ENCODE measurements at regions not wholly inside any gene's neighbourhood (a gene's known extent, or its start where the extent isn't known, plus 50 kb on each side); places are given as distances from the start of the nearest gene placed in this dataset.

- Histone ChIP-seq H3K9me1 (replicated peaks; ENCODE audit: control insufficient read depth, extremely low read depth, insufficient read depth, low read length) (no peaks in the 10 kb centered on the region), H3K9me3 (replicated peaks; ENCODE audit: control insufficient read depth, insufficient read depth, low read length) (no peaks in the 10 kb centered on the region), H3K79me2 (ENCODE audit: control insufficient read depth, insufficient read depth, low read length) (no peaks in the 10 kb centered on the region), H3K27ac (ENCODE audit: insufficient read depth, low read depth, low read length) (no peak overlapping the region), H3K36me3 (ENCODE audit: control insufficient read depth in 2 of 2, extremely low read depth in 1 of 2, insufficient read depth in 2 of 2, low read length in 2 of 2) (no peaks in the 10 kb centered on the region), H3K4me3 (replicated peaks in 1 of 3; ENCODE audit: insufficient read depth in 1 of 3, low read depth in 1 of 3, low read length in 3 of 3) (no peak overlapping the region), H3K27me3 (ENCODE audit: control insufficient read depth in 2 of 2, insufficient read depth in 2 of 2, low read length in 2 of 2) (no peaks in the 10 kb centered on the region), H4K20me1 (replicated peaks; ENCODE audit: control insufficient read depth, extremely low read depth, insufficient read depth, low read length) (no peaks in the 10 kb centered on the region), H2AFZ (ENCODE audit: low read depth, low read length) (no peak overlapping the region), H3K9ac (replicated peaks; ENCODE audit: extremely low read depth, insufficient read depth, low read length) (no peak overlapping the region), H3K4me2 (ENCODE audit: insufficient read depth, low read length) (no peak overlapping the region), H3K4me1 (ENCODE audit: control insufficient read depth, extremely low read depth, insufficient read depth, low read length) (no peaks in the 10 kb centered on the region)
- BruUV-seq (replicated peaks) = no TSS peak
- DNase-seq (ENCODE audit: low read depth, low spot score) = no peak
- intact Hi-C loops (cut with micrococcal nuclease) (no loop called here), dilution Hi-C loops (cut with MboI; ENCODE audit: extremely low pct_ligation_motif_present, low sequenced_read_pairs) (no loop called here)
- ChIA-PET POLR2A (no interaction called here), CTCF (no interaction called here)
- no peak for FAIRE-seq
- TF ChIP-seq FOS (IDR thresholded peaks at IDR 0.05; ENCODE audit: borderline replicate concordance, insufficient read depth, low read length) (no peak), MAX (IDR thresholded peaks at IDR 0.05; ENCODE audit: insufficient read depth, insufficient read length) (no peak), JUN (IDR thresholded peaks at IDR 0.05; ENCODE audit: borderline replicate concordance, insufficient read depth, insufficient read length, low read depth) (no peak), POLR2A (IDR thresholded peaks at IDR 0.05; ENCODE audit: low read depth, low read length) (no peak), GATA2 (IDR thresholded peaks at IDR 0.05; ENCODE audit: insufficient read depth, insufficient read length, low read depth, low read length) (no peak), CTCF (IDR thresholded peaks at IDR 0.05; ENCODE audit: extremely low read depth in 1 of 2, insufficient read depth in 1 of 2, low read depth in 1 of 2, low read length in 2 of 2) (no peak)
Measured at GRCh38 chr9:74140141-74140540, 357.0 kb upstream of the RORB start.

- no peak overlapping the region for H2AFZ ChIP-seq (ENCODE audit: low read depth, low read length)
- no peaks in the 10 kb centered on the region for H3K36me3 ChIP-seq (ENCODE audit: control insufficient read depth in 2 of 2, extremely low read depth in 1 of 2, insufficient read depth in 2 of 2, low read length in 2 of 2)
- no peaks in the 10 kb centered on the region for H3K4me1 ChIP-seq (ENCODE audit: control insufficient read depth, extremely low read depth, insufficient read depth, low read length)
- no peaks in the 10 kb centered on the region for H4K20me1 ChIP-seq (replicated peaks; ENCODE audit: control insufficient read depth, extremely low read depth, insufficient read depth, low read length)
- dilution Hi-C loops (cut with MboI; ENCODE audit: extremely low pct_ligation_motif_present, low sequenced_read_pairs) (no loop called here), intact Hi-C loops (cut with micrococcal nuclease) (no loop called here)
- FAIRE-seq = no peak
- ChIA-PET CTCF (no interaction called here), POLR2A (no interaction called here)
- H3K79me2 ChIP-seq (ENCODE audit: control insufficient read depth, insufficient read depth, low read length) = no peaks in the 10 kb centered on the region
- no peak for DNase-seq (ENCODE audit: low read depth, low spot score)
- no peaks in the 10 kb centered on the region for H3K9me1 ChIP-seq (replicated peaks; ENCODE audit: control insufficient read depth, extremely low read depth, insufficient read depth, low read length)
- no TSS peak for BruUV-seq (replicated peaks)
- no peak overlapping the region for H3K4me3 ChIP-seq (replicated peaks in 1 of 3; ENCODE audit: insufficient read depth in 1 of 3, low read depth in 1 of 3, low read length in 3 of 3)
- no peaks in the 10 kb centered on the region for H3K9me3 ChIP-seq (replicated peaks; ENCODE audit: control insufficient read depth, insufficient read depth, low read length)
- no peak overlapping the region for H3K27ac ChIP-seq (ENCODE audit: insufficient read depth, low read depth, low read length)
- no peak overlapping the region for H3K9ac ChIP-seq (replicated peaks; ENCODE audit: extremely low read depth, insufficient read depth, low read length)
- no peak for TF ChIP-seq CTCF (IDR thresholded peaks at IDR 0.05; ENCODE audit: extremely low read depth in 1 of 2, insufficient read depth in 1 of 2, low read depth in 1 of 2, low read length in 2 of 2)
- TF ChIP-seq MYC (IDR thresholded peaks at IDR 0.05; ENCODE audit: low read depth, low read length) = no peak
- no peak for TF ChIP-seq FOS (IDR thresholded peaks at IDR 0.05; ENCODE audit: borderline replicate concordance, insufficient read depth, low read length)
- no peak for TF ChIP-seq MAX (IDR thresholded peaks at IDR 0.05; ENCODE audit: insufficient read depth, insufficient read length)
- TF ChIP-seq POLR2A (IDR thresholded peaks at IDR 0.05; ENCODE audit: low read depth, low read length) = no peak
- no peak for TF ChIP-seq POLR2AphosphoS5 (IDR thresholded peaks at IDR 0.05; ENCODE audit: insufficient read depth, low read depth, low read length)
- TF ChIP-seq JUN (IDR thresholded peaks at IDR 0.05; ENCODE audit: borderline replicate concordance, insufficient read depth, insufficient read length, low read depth) = no peak
- no peak for TF ChIP-seq GATA2 (IDR thresholded peaks at IDR 0.05; ENCODE audit: insufficient read depth, insufficient read length, low read depth, low read length)
- TF ChIP-seq EZH2 (IDR thresholded peaks at IDR 0.05; ENCODE audit: borderline replicate concordance, low read depth, low read length, severe bottlenecking) = no peak
- no peak overlapping the region for H3K4me2 ChIP-seq (ENCODE audit: insufficient read depth, low read length)
- H3K27me3 ChIP-seq (ENCODE audit: control insufficient read depth in 2 of 2, insufficient read depth in 2 of 2, low read length in 2 of 2) = no peaks in the 10 kb centered on the region
Measured at GRCh38 chr9:74147906-74148305, 349.2 kb upstream of the RORB start.

All from endothelial cell of umbilical vein (primary cell).